DOHH2 (cell line): ENCODE measurements at regions not wholly inside any gene's neighbourhood (a gene's known extent, or its start where the extent isn't known, plus 50 kb on each side); places are given as distances from the start of the nearest gene placed in this dataset.

Experiments
- H3F3A ChIP-seq: fragments of 200-600 bp; sonication (generic), shearing (Covaris generic); 2 replicates; pipeline ENCODE4 v1.6.0; 2016; ENCODE audit warnings: antibody characterized with exemption, mild to moderate bottlenecking; ENCODE audit not compliant: control insufficient read depth, insufficient read depth
- H3K27ac ChIP-seq: fragments of 200-600 bp; sonication (generic); 2 replicates; pipeline ENCODE4 v1.5.1; 2014; ENCODE audit warnings: low read depth, mild to moderate bottlenecking, low read length, moderate library complexity
- H3K27me3 ChIP-seq: fragments of 200-600 bp; sonication (generic); 2 replicates; pipeline ENCODE4 v1.6.1; 2014; ENCODE audit warnings: mild to moderate bottlenecking, low read length, mixed read lengths; ENCODE audit not compliant: control insufficient read depth
- H3K36me3 ChIP-seq: fragments of 200-600 bp; sonication (generic); 2 replicates; pipeline ENCODE4 v1.6.1; 2014; ENCODE audit warnings: mild to moderate bottlenecking, low read length, moderate library complexity, mixed read lengths; ENCODE audit not compliant: control insufficient read depth
- H3K4me1 ChIP-seq: fragments of 200-600 bp; sonication (generic); 2 replicates; pipeline ENCODE4 v1.6.1; 2014; ENCODE audit warnings: mild to moderate bottlenecking, low read length, mixed read lengths; ENCODE audit not compliant: control insufficient read depth
- H3K4me2 ChIP-seq: fragments of 200-600 bp; sonication (generic); 2 replicates; pipeline ENCODE4 v1.6.0; 2014; ENCODE audit warnings: mild to moderate bottlenecking, low read length, moderate library complexity
- H3K4me3 ChIP-seq: fragments of 200-600 bp; sonication (generic); 2 replicates; pipeline ENCODE4 v1.5.1; 2014; ENCODE audit warnings: mild to moderate bottlenecking, low read length, mixed read lengths
- H3K79me2 ChIP-seq: fragments of 200-600 bp; sonication (generic); 2 replicates; pipeline ENCODE4 v1.6.1; 2014; ENCODE audit warnings: mild to moderate bottlenecking, low read length, mixed read lengths; ENCODE audit not compliant: control insufficient read depth
- H3K9me2 ChIP-seq: fragments of 200-600 bp; sonication (generic); replicated peaks from 2 replicates; pipeline ENCODE4 v1.6.1; 2014; ENCODE audit warnings: mild to moderate bottlenecking, low read length, mixed read lengths; ENCODE audit not compliant: control insufficient read depth
- H3K9me3 ChIP-seq: fragments of 200-600 bp; sonication (generic); 2 replicates; pipeline ENCODE4 v1.6.1; 2014; ENCODE audit warnings: antibody characterized with exemption, low read length, mixed read lengths; ENCODE audit not compliant: control insufficient read depth, insufficient read depth
- H4K20me1 ChIP-seq: fragments of 200-600 bp; sonication (generic); 2 replicates; pipeline ENCODE4 v1.6.0; 2014; ENCODE audit warnings: low read depth, mild to moderate bottlenecking, antibody characterized with exemption, low read length, moderate library complexity; ENCODE audit not compliant: control insufficient read depth, insufficient read depth
- EZH2phosphoT487 ChIP-seq: fragments of 200-600 bp; sonication (generic); IDR thresholded peaks from 2 replicates; pipeline ENCODE4 v1.6.1; 2017; ENCODE audit warnings: borderline replicate concordance, mild to moderate bottlenecking, antibody characterized with exemption, low read length, moderate library complexity, mixed read lengths
- TF ChIP-seq, protein P1 (sequence below): fragments of 200-600 bp; sonication (generic); IDR thresholded peaks from one replicate; pipeline ENCODE4 v1.5.1; 2014; ENCODE audit warnings: antibody characterized with exemption, mild to moderate bottlenecking, low read depth, low read length; ENCODE audit not compliant: poor library complexity, severe bottlenecking

GRCh38 chr1:70717656-70718055, 306.6 kb downstream of the CTH start:
- Histone ChIP-seq H4K20me1 (no peaks in the 10 kb centered on the region), H3K4me3 (no peak overlapping the region), H3K79me2 (no peaks in the 10 kb centered on the region), H3K9me3 (no peaks in the 10 kb centered on the region), H3K4me2 (no peak overlapping the region), H3K27me3 (no peaks in the 10 kb centered on the region), H3K36me3 (no peaks in the 10 kb centered on the region), H3K9me2 (no peaks in the 10 kb centered on the region), H3K4me1 (no peaks in the 10 kb centered on the region), H3F3A (no peaks in the 10 kb centered on the region), H3K27ac (no peak overlapping the region)
- TF ChIP-seq, protein P1, sequence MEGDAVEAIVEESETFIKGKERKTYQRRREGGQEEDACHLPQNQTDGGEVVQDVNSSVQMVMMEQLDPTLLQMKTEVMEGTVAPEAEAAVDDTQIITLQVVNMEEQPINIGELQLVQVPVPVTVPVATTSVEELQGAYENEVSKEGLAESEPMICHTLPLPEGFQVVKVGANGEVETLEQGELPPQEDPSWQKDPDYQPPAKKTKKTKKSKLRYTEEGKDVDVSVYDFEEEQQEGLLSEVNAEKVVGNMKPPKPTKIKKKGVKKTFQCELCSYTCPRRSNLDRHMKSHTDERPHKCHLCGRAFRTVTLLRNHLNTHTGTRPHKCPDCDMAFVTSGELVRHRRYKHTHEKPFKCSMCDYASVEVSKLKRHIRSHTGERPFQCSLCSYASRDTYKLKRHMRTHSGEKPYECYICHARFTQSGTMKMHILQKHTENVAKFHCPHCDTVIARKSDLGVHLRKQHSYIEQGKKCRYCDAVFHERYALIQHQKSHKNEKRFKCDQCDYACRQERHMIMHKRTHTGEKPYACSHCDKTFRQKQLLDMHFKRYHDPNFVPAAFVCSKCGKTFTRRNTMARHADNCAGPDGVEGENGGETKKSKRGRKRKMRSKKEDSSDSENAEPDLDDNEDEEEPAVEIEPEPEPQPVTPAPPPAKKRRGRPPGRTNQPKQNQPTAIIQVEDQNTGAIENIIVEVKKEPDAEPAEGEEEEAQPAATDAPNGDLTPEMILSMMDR: no peak
- no peak for TF ChIP-seq EZH2phosphoT487

DNA sequence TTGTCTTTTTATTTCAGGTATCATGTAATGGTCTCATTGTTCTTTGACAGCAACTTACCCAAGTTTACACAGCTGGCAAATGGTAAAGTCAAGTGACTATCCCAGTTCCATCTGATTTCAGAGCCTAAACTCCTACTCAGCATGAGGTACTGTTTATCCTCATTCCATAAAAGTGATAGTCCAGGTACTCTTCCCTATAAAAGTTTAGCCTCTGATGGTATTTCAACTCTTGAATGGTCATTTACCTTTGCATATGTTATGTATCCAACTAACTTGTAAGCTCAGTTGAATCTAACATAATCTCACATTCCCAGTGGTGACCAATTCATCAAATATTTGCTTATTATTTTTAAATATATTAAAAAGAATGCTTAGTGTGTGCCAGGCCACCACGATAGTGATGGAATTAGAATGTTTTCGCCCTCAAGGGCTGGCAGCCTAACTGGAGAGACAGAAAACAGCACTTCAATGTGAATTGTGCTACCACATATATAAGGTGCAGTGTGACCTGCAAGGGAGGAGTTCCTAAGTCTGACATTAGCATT, 307.1 kb downstream of the CTH start:
- Histone ChIP-seq H3K79me2 (no peaks in the 10 kb centered on the region), H3F3A (no peaks in the 10 kb centered on the region), H3K4me3 (no peak overlapping the region), H3K9me2 (no peaks in the 10 kb centered on the region), H3K36me3 (no peaks in the 10 kb centered on the region), H4K20me1 (no peaks in the 10 kb centered on the region), H3K4me2 (no peak overlapping the region), H3K9me3 (no peaks in the 10 kb centered on the region), H3K27me3 (no peaks in the 10 kb centered on the region), H3K27ac (no peak overlapping the region), H3K4me1 (no peaks in the 10 kb centered on the region)
- TF ChIP-seq EZH2phosphoT487: no peak
- TF ChIP-seq, protein P1: no peak

- H3K27ac ChIP-seq: no peak overlapping the region
Observed at GRCh38 chr1:70719154-70719553, 308.1 kb downstream of the CTH start.

More at GRCh38 chr1:70719154-70719553, 308.1 kb downstream of the CTH start:
- Histone ChIP-seq H4K20me1 (no peaks in the 10 kb centered on the region), H3K4me1 (no peaks in the 10 kb centered on the region), H3K4me2 (no peak overlapping the region), H3F3A (no peaks in the 10 kb centered on the region), H3K27me3 (no peaks in the 10 kb centered on the region), H3K36me3 (no peaks in the 10 kb centered on the region), H3K79me2 (no peaks in the 10 kb centered on the region), H3K9me2 (no peaks in the 10 kb centered on the region), H3K9me3 (no peaks in the 10 kb centered on the region), H3K4me3 (no peak overlapping the region)
- TF ChIP-seq, protein P1: no peak
- TF ChIP-seq EZH2phosphoT487: no peak
